ENCODE measurements at regions not wholly inside any gene's neighbourhood (a gene's known extent, or its start where the extent isn't known, plus 50 kb on each side); places are given as distances from the start of the nearest gene placed in this dataset.
"Not testable (repeated sequence)": the region's sequence is repeated elsewhere in the genome, so short reads cannot be mapped to it uniquely, and the experiment has no call there.

GRCh38 chr14:37820810-37821209 is 225.4 kb downstream of the TTC6 start:
- POLR2A ChIA-PET = interaction anchor here (2.2 kb wide), 1 partner anchor 44 kb away, joined by 5 read pairs; no protein-coding TSS in a partner anchor
- H3K36me3 ChIP-seq (replicated peaks in 1 of 2; ENCODE audit: control insufficient read depth in 1 of 2, insufficient read depth in 2 of 2, low read length in 2 of 2); CTCF ChIA-PET (ENCODE audit: low intra/inter-chr PET ratio, low total read pairs); H3K4me2 ChIP-seq (ENCODE audit: low read depth, low read length); H4K20me1 ChIP-seq (ENCODE audit: insufficient read depth, low read length); H3K27me3 ChIP-seq (ENCODE audit: control insufficient read depth in 1 of 2, insufficient read depth in 2 of 2, low read length in 2 of 2); intact Hi-C loops (cut with micrococcal nuclease; ENCODE audit: unreplicated experiment); H3K9me3 ChIP-seq (ENCODE audit: low read length); H3K4me3 ChIP-seq (replicated peaks in 1 of 3; ENCODE audit: insufficient read depth in 1 of 3, low read depth in 2 of 3, low read length in 3 of 3); H2AFZ ChIP-seq (ENCODE audit: low read length); BruUV-seq (replicated peaks); ATAC-seq; H3K27ac ChIP-seq (ENCODE audit: extremely low read length, insufficient read depth, low read length); H3K79me2 ChIP-seq (ENCODE audit: insufficient read depth, low read length); in situ Hi-C loops (cut with HindIII; ENCODE audit: extremely low pct_ligation_motif_present, low pct_unique_long_range_greater_than_20kb); H3K9ac ChIP-seq (ENCODE audit: insufficient read depth, low read depth, low read length); FAIRE-seq; DNase-seq (ENCODE audit: low spot score); TF ChIP-seq NONO (CRISPR knock-in tag; conservative IDR thresholded peaks at IDR 0.05); FOXA1 (CRISPR knock-in tag; IDR thresholded peaks at IDR 0.05); SOX6 (CRISPR knock-in tag; IDR thresholded peaks at IDR 0.05); FOXP1 (CRISPR knock-in tag; IDR thresholded peaks at IDR 0.05): not testable (repeated sequence)
- TF ChIP-seq IKZF1 (IDR thresholded peaks at IDR 0.05) (0 out of 2 replicates have a peak, but pooled peaks have one; percentile 69), TRIM22 (IDR thresholded peaks at IDR 0.05) (0 out of 2 replicates have a peak, but pooled peaks have one; percentile 55), NONO (IDR thresholded peaks at IDR 0.05) (peak; percentile 95; the same call in 1 of the 2 replicates), FOXA1 (IDR thresholded peaks at IDR 0.05) (peak; percentile 49; the same call in 1 of the 2 replicates), SOX6 (IDR thresholded peaks at IDR 0.05) (0 out of 2 replicates have a peak, but pooled peaks have one; percentile 43), FOXP1 (IDR thresholded peaks at IDR 0.05) (peak; percentile 24; the same call in 1 of the 2 replicates)
- TF ChIP-seq, protein P1, sequence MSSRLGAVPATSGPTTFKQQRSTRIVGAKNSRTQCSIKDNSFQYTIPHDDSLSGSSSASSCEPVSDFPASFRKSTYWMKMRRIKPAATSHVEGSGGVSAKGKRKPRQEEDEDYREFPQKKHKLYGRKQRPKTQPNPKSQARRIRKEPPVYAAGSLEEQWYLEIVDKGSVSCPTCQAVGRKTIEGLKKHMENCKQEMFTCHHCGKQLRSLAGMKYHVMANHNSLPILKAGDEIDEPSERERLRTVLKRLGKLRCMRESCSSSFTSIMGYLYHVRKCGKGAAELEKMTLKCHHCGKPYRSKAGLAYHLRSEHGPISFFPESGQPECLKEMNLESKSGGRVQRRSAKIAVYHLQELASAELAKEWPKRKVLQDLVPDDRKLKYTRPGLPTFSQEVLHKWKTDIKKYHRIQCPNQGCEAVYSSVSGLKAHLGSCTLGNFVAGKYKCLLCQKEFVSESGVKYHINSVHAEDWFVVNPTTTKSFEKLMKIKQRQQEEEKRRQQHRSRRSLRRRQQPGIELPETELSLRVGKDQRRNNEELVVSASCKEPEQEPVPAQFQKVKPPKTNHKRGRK (CRISPR knock-in tag; IDR thresholded peaks at IDR 0.05) = peak; percentile 74
- TF ChIP-seq, protein P2, sequence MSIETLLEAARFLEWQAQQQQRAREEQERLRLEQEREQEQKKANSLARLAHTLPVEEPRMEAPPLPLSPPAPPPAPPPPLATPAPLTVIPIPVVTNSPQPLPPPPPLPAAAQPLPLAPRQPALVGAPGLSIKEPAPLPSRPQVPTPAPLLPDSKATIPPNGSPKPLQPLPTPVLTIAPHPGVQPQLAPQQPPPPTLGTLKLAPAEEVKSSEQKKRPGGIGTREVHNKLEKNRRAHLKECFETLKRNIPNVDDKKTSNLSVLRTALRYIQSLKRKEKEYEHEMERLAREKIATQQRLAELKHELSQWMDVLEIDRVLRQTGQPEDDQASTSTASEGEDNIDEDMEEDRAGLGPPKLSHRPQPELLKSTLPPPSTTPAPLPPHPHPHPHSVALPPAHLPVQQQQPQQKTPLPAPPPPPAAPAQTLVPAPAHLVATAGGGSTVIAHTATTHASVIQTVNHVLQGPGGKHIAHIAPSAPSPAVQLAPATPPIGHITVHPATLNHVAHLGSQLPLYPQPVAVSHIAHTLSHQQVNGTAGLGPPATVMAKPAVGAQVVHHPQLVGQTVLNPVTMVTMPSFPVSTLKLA (IDR thresholded peaks at IDR 0.05) = 0 out of 2 replicates have a peak, but pooled peaks have one; percentile 3
- H3K4me1 ChIP-seq (ENCODE audit: insufficient read depth, low read length) = peaks cover 51% of the 10 kb centered on the region
